Activated CD4-positive, alpha-beta T cell treated with anti-CD3 and anti-CD28 coated beads for 36 hours (primary cell): ENCODE measurements at regions not wholly inside any gene's neighbourhood (a gene's known extent, or its start where the extent isn't known, plus 50 kb on each side); places are given as distances from the start of the nearest gene placed in this dataset.
A peak's percentile ranks its signal among the peaks of the same experiment; 100 is the strongest.

ENCODE experiments used
- ATAC-seq: fragments of 200-7000 bp; cut with Tn5 transposase; one replicate; pipeline ENCODE4 v1.10.0; 2021; ENCODE audit warnings: mild to moderate bottlenecking, moderate library complexity
- CTCF ChIA-PET: fragments of 350-600 bp; sonication (Branson Sonifier 250); formaldehyde crosslinking; loops from one replicate; lab custom pipeline; 2021; ENCODE audit warnings: antibody characterized with exemption; lab: Charles Lee
- POLR2A ChIA-PET: fragments of 350-600 bp; sonication (Branson Sonifier 250); formaldehyde crosslinking; loops from one replicate; lab custom pipeline; 2021; ENCODE audit warnings: antibody characterized with exemption, inconsistent platforms; lab: Charles Lee
- DNase-seq: peaks from one replicate; pipeline ENCODE4 v3.0.0-alpha.2; 2020
- H3K27ac Mint-ChIP-seq: one replicate; pipeline ENCODE4 v1.8.0; 2021; ENCODE audit warnings: mixed read lengths
- H3K27me3 Mint-ChIP-seq: one replicate; pipeline ENCODE4 v1.8.0; 2021; ENCODE audit warnings: mixed read lengths
- H3K36me3 Mint-ChIP-seq: one replicate; pipeline ENCODE4 v1.8.0; 2021; ENCODE audit warnings: low read depth, mixed read lengths
- H3K4me1 Mint-ChIP-seq: one replicate; pipeline ENCODE4 v1.8.0; 2021; ENCODE audit warnings: mixed read lengths
- H3K4me3 Mint-ChIP-seq: one replicate; pipeline ENCODE4 v1.8.0; 2021; ENCODE audit warnings: mild to moderate bottlenecking, moderate library complexity, mixed read lengths
- H3K9me3 Mint-ChIP-seq: one replicate; pipeline ENCODE4 v1.8.0; 2021; ENCODE audit warnings: low read depth, mixed read lengths
- intact Hi-C, 2 experiments: fragments of 100-400 bp; cut with DNase I in 1 of 2; cut with micrococcal nuclease in 1 of 2; formaldehyde crosslinking; loops; one replicate each; pipeline versions ENCODE4 v1.14.2 to v1.15.1; 2022 to 2024; cut with DNase I, micrococcal nuclease

DNA sequence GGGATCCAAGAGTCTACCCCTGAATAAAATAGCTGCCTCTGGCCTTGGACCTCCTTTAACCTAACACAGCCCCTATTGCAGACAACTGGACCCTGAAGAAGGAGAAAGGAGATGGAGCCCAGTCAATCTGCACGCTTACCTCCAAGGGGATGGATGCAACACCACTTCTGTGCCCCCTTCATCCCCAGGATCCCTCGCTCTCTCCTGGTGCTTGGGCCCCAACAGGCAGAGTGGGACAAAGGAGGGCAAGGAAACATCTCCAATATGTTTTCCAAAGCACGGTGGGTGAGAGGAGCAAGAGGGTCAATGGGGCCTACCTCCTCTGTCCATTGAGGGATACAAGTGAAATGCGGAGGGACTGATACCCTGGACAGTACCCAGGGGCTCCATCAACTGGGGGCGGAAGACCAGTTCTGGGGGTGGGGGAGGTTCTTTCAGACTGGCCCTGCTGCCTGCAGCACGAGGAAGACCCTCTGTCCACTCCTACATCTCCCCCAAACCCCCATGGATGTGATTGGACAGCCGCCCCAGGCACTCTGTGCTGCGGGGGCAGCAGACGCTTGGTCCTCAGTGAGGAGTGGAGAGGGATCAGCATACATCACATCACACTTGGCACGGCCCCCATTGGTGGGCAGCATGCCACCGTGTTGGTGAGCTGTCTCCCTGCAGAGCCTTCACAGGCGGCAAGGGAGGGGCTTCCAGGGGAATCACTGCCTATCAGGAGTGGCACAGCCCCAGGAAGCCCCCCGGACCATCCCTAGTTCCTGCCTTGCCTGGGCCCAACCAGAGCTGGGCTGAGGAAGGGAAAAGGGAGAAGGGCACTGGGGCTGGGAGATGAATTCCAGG is 70.6 kb downstream of the MRPL14 start:
- no peak for ATAC-seq
- no peaks in the 10 kb centered on the region for H3K36me3 Mint-ChIP-seq

DNA sequence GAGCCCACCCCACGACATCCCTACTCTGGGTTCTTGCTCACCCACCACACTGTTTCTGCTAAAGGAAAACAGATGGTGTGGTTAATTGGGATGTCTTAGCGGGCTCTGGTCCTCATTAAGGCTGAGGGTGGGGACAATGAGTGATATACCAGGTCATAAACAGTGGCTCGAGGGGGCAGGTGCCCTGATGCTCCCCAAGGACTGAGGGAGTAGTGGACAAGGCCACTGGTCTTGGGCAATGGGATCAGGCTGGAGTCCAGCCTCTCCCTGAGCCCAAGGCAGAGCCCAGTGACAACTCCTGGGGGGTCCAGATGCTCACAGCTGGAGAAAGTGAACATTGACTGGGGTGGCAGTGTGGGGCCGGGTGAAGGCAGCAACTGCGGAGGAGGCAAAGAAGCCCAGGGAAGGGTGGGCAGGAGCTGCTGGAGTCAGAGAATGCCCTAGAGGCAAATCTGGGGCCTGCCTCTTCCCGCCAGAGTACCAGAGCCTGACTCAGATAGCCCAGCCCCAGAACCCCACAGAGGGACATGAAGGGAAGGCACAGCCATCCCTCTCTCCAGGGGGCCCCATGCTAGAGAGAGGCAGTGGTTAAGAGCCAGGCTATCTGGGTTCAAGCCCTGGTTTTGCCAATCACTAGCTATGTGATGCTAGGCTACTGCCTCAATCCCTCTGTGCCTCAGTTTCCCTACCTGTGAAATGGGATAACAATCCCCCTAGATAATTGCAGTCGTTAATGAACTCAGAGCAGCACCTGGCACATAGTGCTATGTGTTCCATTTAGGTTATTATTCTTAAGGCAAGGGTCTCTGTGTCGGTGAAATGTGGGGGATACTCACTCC is 72.3 kb downstream of the MRPL14 start:
- no peak for DNase-seq
- ATAC-seq, result no peak
- Mint-ChIP-seq H3K4me3 (no peak overlapping the region), H3K9me3 (peaks cover 2% of the 10 kb centered on the region), H3K27me3 (peaks cover 3% of the 10 kb centered on the region), H3K27ac (no peak overlapping the region), H3K4me1 (peaks cover 3% of the 10 kb centered on the region), H3K36me3 (no peaks in the 10 kb centered on the region)
- ChIA-PET POLR2A (no interaction called here), CTCF (interaction anchor here (0.5 kb wide), 1 partner anchor 379 kb away, joined by 3 read pairs; no protein-coding TSS in a partner anchor)
- intact Hi-C loops, result no loop called here

More for the DNA sequence above, 70.6 kb downstream of the MRPL14 start:
- Mint-ChIP-seq H3K9me3 (peaks cover 4% of the 10 kb centered on the region), H3K4me1 (peaks cover 3% of the 10 kb centered on the region), H3K4me3 (no peak overlapping the region), H3K27me3 (peaks cover 5% of the 10 kb centered on the region), H3K27ac (no peak overlapping the region)
- intact Hi-C loops, result no loop called here
- DNase-seq, result no peak
- CTCF ChIA-PET, result no interaction called here
- POLR2A ChIA-PET, result no interaction called here

DNA sequence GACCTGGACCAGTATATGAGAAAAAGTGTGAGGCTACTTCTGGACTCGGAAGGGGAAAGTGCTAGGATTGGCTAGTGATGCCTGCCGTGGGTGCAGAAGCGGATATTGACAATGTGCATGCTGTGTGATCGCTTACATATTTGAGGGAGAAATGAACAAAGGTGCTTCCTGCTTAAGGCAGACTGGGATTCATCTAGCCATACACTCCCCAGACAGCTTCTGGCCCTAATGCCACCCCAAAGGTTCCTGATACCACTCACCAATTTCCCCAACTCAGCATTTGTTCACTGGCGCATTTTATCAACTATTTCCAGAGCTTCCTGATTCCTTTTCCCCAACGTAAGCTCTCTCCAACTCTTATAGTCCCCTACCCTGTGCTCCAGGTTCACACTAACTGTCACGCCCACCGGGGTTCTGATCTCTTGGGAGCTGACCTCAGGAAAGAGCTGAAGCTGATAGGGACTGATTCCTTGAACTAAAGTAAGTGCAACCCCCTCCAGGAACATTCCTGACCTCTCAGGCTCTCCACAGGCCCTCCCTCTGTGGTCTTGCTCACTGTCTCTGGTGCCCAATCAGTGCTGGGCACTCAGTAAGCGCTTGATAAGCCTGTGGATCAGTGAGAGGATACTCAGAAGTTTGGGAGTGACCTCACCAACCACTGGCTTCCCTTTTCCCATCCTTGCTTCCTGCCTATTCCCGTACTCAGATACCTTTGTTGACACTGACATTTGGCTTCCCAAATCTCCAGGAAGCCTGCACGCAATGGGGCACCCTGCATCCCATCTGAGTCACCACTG is 73.3 kb downstream of the MRPL14 start:
- Mint-ChIP-seq H3K27ac (no peak overlapping the region), H3K36me3 (no peaks in the 10 kb centered on the region), H3K4me3 (no peak overlapping the region), H3K27me3 (peaks cover 3% of the 10 kb centered on the region), H3K9me3 (no peaks in the 10 kb centered on the region), H3K4me1 (peaks cover 6% of the 10 kb centered on the region)
- intact Hi-C loops, result no loop called here
- CTCF ChIA-PET, result no interaction called here
- DNase-seq, result no peak
- ATAC-seq, result no peak
- POLR2A ChIA-PET, result no interaction called here

- CTCF ChIA-PET, result interaction anchor here (0.6 to 1.1 kb wide), 2 partner anchors 9 to 167 kb away, joined by 3 read pairs; no protein-coding TSS in a partner anchor
- no peak for ATAC-seq
- intact Hi-C loops, result no loop called here
- DNase-seq, result no peak
- Mint-ChIP-seq H3K4me1 (peaks cover 6% of the 10 kb centered on the region), H3K27ac (no peak overlapping the region), H3K4me3 (no peak overlapping the region), H3K36me3 (no peaks in the 10 kb centered on the region), H3K27me3 (no peaks in the 10 kb centered on the region), H3K9me3 (no peaks in the 10 kb centered on the region)
- POLR2A ChIA-PET, result interaction anchor here (1.4 kb wide), 1 partner anchor 20 kb away, joined by 4 read pairs; no protein-coding TSS in a partner anchor
Measured at GRCh38 chr6:44053106-44053756, 74.0 kb downstream of the MRPL14 start.

GRCh38 chr6:44052419-44053023 is 74.7 kb downstream of the MRPL14 start:
- H3K4me1 Mint-ChIP-seq, result peaks cover 6% of the 10 kb centered on the region
- POLR2A ChIA-PET, result interaction anchor here (0.6 to 1.4 kb wide), 2 partner anchors 21 to 140 kb away, joined by 3 to 4 read pairs; no protein-coding TSS in a partner anchor
- ATAC-seq, result peak; percentile 31
- H3K9me3 Mint-ChIP-seq, result no peaks in the 10 kb centered on the region
- no peak overlapping the region for H3K27ac Mint-ChIP-seq
- H3K4me3 Mint-ChIP-seq, result no peak overlapping the region
- intact Hi-C loops, result no loop called here
- CTCF ChIA-PET, result interaction anchor here (0.6 to 1.1 kb wide), 2 partner anchors 9 to 167 kb away, joined by 3 read pairs; no protein-coding TSS in a partner anchor
- H3K27me3 Mint-ChIP-seq, result no peaks in the 10 kb centered on the region
- no peak for DNase-seq
- no peaks in the 10 kb centered on the region for H3K36me3 Mint-ChIP-seq

DNA sequence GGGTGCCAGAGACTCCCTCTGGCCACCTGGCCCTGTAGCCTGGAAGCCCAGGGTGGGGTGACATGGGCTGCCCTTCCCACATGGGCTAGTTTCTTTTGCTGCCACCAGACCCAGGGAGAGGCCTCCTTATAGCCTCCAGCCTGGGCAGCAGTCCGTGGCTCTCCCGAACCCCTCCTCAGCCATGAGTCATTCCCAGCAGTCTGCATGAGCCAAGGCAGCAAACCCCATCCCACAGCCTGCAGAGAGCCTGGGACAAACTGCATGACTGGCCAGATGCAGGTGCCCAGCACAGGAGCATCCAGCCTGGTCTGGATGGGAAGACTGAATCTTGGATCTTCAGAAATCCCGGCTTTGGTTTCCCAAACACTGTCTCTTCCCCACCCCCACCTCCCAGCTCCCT is 75.7 kb downstream of the MRPL14 start:
- no peaks in the 10 kb centered on the region for H3K27me3 Mint-ChIP-seq
- H3K36me3 Mint-ChIP-seq, result no peaks in the 10 kb centered on the region
- no peak overlapping the region for H3K27ac Mint-ChIP-seq
- ATAC-seq (no peak), DNase-seq (no peak)
- H3K9me3 Mint-ChIP-seq, result no peaks in the 10 kb centered on the region
- peaks cover 6% of the 10 kb centered on the region for H3K4me1 Mint-ChIP-seq
- POLR2A ChIA-PET, result no interaction called here
- H3K4me3 Mint-ChIP-seq, result no peak overlapping the region
- intact Hi-C loops, result no loop called here
- CTCF ChIA-PET, result interaction anchor here (1.3 kb wide), 1 partner anchor 8 kb away, joined by 3 read pairs; no protein-coding TSS in a partner anchor

DNA sequence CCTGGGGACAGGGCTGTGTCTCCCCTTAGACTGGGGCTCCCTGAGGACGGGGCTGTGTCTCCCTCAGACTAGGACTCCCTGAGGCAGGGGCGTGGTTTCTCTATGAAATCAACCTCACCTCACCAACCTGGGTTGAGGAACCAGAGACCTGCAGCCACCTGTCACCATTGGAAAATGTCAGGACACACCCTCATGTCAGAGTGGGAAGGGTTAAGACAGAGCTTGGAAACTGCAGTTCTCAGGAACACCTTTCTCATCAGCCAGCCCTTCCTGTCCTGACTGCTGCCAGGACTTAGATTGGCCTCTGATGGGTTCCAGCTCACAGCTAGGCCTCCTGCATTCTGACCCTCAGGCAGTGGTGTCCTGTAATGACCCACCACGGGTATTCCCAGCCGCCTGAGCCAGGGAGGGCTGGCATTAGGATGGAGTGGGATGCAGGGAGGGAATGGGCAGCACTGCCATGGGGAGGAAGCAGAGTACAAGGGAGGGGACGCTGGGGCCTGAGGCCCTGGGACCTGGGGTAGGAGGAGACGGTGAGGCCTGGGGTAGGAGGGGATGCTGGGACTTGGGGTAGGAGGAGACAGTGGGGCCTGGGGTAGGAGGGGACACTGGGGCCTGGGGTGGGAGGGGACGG is 76.3 kb downstream of the MRPL14 start:
- H3K9me3 Mint-ChIP-seq, result no peaks in the 10 kb centered on the region
- no peak overlapping the region for H3K27ac Mint-ChIP-seq
- peaks cover 6% of the 10 kb centered on the region for H3K4me1 Mint-ChIP-seq
- no peaks in the 10 kb centered on the region for H3K36me3 Mint-ChIP-seq
- H3K4me3 Mint-ChIP-seq, result no peak overlapping the region
- intact Hi-C loops, result no loop called here
- DNase-seq, result no peak
- ChIA-PET CTCF (interaction anchor here (1.3 kb wide), 1 partner anchor 8 kb away, joined by 3 read pairs; no protein-coding TSS in a partner anchor), POLR2A (no interaction called here)
- H3K27me3 Mint-ChIP-seq, result no peaks in the 10 kb centered on the region
- ATAC-seq, result no peak

DNA sequence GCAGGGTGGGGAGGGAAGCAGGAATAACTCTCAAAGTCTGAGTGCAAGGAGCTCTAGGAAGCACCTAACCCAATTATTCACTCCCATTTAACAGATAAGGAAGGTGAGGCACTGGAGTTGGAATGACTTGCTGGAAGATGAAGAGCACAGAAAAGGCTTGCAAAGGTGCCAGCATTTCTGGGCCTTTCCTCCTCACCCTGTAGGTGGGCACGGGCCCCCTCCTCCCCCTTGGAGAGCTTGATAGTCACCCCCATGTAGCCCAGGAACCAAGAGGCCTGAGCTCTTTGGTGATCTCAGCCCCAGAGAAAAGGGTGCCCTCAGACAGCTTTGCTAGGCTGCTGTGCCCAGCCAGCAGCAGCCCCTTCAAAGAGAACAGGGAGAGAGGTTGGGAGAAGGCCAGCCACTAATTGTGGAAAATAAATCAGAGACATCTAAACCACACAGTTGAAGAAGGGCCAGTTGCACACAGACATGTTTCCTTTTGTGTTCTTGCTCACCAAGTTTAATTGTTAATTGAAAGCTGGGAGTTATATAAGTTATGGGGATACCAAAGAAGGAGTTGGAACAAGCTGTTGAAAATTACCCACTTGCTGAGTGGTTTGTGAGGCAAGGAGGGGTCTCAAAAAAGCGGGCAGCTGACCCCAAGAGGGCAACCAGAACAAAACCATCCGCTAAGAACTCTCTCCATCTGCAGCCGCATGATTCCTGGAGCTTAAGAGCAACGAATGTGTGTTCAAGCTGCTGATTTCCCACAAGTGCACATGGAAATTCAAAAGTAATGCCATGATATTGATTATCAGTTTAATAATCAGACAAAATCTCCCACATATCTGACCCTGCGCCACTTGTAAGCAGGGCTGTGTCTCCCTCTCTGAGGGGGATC is 77.0 kb downstream of the MRPL14 start:
- Mint-ChIP-seq H3K9me3 (no peaks in the 10 kb centered on the region), H3K36me3 (no peaks in the 10 kb centered on the region), H3K27me3 (no peaks in the 10 kb centered on the region), H3K4me1 (peaks cover 6% of the 10 kb centered on the region), H3K27ac (no peak overlapping the region), H3K4me3 (no peak overlapping the region)
- intact Hi-C loops, result no loop called here
- CTCF ChIA-PET, result interaction anchor here (0.6 to 1.3 kb wide), 6 partner anchors 9 to 286 kb away, joined by 3 to 4 read pairs (median 3); partner anchors contain the start of gene VEGFA
- ATAC-seq, result no peak
- DNase-seq, result no peak
- POLR2A ChIA-PET, result no interaction called here

DNA sequence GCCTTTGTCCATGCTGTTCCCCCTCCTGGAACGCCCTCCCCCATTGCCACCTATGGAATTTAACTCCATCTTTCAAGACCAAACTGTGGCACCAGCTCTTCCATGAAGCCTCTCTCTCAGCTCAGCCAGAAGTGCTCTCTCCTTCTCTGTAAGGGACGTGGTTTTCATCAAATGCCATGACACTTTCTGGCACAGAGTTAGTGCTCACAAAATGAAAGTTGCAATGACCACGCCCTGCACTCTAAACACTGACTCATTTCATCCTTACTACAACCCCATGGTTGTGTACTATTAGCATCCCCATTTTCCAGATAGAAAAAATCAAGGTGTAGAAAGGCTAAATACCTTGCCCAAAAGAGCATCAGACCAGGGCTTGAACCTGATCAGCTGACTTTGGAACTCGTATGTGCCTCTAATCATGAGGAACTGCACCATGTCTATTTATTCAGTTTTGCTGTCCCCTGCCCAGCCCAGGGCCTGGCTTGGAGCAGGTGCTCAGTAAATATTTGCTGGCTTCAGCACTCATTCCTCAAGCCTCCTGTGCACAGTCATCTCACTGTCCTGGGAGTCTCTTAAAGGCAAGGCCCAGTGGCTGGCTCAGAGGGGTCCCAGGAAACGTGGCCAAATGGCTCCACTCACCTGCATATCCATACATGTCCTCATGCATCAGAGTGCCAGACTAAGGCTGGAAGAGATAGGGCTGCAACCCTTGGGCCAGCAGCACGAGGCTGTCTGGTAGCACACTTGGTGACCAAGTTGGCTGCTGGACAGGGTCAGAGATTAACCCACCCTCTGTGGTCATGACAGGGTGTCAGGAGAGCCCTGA is 77.9 kb downstream of the MRPL14 start:
- ChIA-PET POLR2A (no interaction called here), CTCF (interaction anchor here (0.9 to 1.1 kb wide), 3 partner anchors 13 to 22 kb away, joined by 3 read pairs; no protein-coding TSS in a partner anchor)
- H3K27me3 Mint-ChIP-seq, result no peaks in the 10 kb centered on the region
- ATAC-seq (peak; percentile 85), DNase-seq (peak; percentile 36)
- H3K27ac Mint-ChIP-seq, result peak overlapping the region; percentile 44
- H3K9me3 Mint-ChIP-seq, result no peaks in the 10 kb centered on the region
- peaks cover 6% of the 10 kb centered on the region for H3K4me1 Mint-ChIP-seq
- intact Hi-C loops, result no loop called here
- no peaks in the 10 kb centered on the region for H3K36me3 Mint-ChIP-seq
- H3K4me3 Mint-ChIP-seq, result no peak overlapping the region
